NCI-H2029 treated with DMSO at 0.1 percent for 48 hours (cell line): ENCODE measurements at regions not wholly inside any gene's neighbourhood (a gene's known extent, or its start where the extent isn't known, plus 50 kb on each side); places are given as distances from the start of the nearest gene placed in this dataset.

ENCODE experiments used
- DNase-seq: peaks from one replicate; lab custom pipeline; 2025; lab: John Stamatoyannopoulos, UW

DNA sequence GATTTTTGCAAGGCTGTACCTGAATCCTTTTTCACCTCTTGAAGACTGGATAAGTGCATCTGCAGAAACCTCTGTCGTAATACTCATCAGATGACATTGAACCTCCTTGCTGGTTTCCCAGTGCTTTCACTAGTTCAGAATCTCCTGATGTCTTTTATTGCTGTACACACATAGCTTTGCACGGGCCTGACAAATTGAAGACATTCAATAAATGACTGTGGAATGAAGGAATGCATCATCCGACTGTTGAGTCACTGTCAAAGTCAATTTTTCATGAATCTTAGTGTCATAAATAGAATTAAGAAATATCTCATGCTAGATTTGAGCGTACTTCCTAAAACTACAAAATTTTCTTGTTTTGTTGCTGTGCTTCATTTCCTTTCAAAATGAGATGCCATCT is 598.2 kb upstream of the MAP3K7 start:
- no peak for DNase-seq

GRCh38 chr6:91181416-91181815 is 594.5 kb upstream of the MAP3K7 start:
- no peak for DNase-seq

- DNase-seq = no peak
These were observed 586.8 kb upstream of the MAP3K7 start for GRCh38 chr6:91173651-91174050.

GRCh38 chr6:91173186-91173585 is 586.3 kb upstream of the MAP3K7 start:
- no peak for DNase-seq

DNA sequence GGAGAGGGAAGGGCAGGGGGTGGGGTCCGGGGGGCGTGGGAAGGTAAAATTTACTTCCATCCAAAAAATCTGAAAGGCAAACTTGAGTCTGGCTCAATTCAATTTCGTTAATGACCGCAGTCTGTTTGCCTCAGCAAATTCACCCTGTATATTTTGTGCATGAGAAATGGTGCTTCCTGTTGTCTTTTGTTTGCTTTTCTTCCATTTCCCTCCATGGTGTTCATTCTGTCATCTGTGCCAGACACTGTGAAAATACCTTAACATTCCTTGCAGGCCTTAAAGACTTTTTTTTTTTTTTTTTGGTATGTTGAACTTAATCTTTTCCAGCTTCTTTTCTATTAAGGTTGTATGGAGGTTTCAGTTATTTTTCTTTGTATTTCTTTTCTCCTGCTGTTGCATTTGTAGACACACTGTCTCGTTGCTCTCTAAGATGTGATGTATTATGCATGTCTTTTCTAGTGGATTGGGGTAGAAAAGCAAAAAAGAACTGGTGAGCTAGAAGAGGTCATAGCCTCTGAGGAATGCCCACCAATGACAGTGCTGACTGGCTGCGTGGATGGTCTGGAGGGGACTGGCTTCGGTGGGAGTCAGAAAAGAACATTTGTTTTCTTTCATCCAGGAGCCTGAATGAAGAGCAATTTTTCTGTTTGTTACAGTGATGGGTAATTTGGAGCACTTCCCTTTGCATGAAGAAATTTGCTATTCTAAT is 585.0 kb upstream of the MAP3K7 start:
- DNase-seq = no peak

GRCh38 chr6:91167846-91168245 is 581.0 kb upstream of the MAP3K7 start:
- DNase-seq = no peak

DNA sequence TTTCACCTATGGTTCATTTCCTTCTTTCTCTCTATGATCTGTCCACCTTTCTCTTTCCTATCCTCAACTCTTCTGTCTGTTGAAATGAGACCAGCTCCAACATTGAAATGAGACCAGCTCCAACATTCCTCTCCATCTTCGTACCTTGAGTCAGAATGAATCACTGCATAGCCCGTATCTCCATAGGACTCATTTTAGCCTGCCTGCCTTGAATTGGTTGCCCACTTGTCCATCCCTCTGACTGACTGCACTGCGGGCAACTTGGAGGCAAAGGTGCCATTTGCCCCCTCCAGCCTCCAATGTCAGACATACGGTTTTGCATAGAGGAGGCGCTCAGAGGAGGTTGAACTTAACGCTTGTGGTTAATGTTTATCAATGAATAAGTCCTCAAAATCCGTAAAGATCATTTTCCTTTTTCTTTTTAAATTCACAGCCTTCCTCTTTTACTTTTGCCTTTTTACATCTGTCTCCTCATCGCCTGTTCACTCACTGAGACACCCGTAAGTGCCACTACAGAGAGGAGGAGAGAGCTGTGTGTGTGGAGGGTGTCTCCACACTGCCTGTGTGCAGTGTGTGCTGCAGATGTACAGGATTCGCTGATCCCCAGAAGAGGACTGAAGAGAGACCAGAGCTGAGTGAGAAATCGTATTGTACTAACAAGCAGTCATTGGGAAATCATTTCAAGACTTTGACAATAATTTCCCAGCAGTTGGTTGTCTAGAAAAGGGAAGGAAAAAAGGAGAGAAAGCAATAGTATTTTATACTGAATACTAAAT is 579.6 kb upstream of the MAP3K7 start:
- DNase-seq = no peak

DNA sequence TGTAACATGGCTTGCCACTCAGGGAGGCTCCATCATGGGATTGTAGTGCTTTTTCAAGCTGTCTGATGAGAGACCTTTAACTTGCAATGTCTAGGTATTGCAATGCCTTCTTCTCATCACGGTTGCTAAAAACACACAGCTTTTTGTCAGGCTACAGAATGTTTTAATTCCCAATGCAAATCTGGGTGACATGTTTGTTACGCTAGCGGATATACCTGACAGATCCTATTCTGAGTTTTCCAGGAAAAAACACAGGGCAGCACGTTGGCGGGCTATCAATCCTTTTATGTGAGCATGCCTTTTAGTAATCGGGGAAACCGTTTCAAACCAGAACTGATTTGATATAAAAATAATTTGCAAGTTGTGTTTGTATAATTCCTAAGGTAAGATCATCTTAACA is 577.2 kb upstream of the MAP3K7 start:
- no peak for DNase-seq

GRCh38 chr6:91161246-91161645 is 574.4 kb upstream of the MAP3K7 start:
- DNase-seq = no peak

GRCh38 chr6:91155129-91155785 is 568.4 kb upstream of the MAP3K7 start:
- DNase-seq = no peak

DNA sequence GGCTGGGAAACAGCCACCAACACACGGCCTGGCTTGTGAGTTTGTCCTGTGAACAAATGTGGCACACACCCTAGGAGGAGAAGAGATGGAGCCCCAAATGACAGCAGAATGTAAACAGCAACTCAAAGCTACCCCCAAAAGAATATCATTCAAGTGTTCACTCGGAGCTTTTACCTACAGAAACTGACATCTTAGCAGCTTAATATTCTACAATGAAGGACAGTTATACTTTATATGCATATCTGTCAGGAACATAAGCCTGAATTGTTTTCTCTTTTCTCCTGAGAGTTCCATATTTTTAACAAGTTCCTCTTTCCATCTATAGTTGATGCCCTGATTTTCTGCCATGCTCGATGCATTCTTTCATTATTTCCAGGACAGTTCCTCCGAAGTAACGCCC is 566.0 kb upstream of the MAP3K7 start:
- DNase-seq = no peak

DNA sequence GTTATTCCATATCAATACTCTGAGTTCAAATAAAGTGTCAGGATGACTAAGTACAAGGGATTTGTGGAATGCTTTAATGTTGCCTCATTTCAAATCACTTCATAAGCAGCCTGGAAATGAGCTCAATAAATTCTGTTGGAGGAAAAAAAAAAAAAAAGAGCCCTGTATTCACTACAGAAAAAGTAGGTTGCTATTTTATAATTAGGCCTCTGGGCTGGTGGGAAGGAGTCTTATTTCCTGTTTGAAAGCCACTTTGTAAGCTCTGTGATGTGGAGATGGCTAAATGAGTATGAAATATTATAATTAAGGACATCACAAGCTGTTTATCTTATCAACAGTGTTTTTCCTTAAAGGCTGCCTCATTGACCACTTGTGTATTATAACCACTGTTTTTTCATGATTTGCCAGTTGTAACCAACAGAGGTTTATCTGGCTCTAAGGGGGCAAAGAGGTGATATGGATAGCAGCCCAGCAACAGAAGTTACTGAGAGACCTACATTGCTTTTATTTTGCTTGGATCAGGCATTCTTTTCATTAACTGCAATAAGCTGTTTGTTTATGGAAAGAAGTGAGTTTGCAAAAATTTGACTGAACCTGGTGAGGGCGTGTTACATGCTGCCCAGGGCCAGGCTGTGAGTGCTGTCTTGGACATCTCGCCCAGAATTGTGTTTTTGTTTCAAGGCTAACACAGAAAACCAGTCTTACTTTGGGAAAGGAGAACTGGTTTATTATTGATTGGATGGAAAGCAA is 563.3 kb upstream of the MAP3K7 start:
- DNase-seq = no peak

DNA sequence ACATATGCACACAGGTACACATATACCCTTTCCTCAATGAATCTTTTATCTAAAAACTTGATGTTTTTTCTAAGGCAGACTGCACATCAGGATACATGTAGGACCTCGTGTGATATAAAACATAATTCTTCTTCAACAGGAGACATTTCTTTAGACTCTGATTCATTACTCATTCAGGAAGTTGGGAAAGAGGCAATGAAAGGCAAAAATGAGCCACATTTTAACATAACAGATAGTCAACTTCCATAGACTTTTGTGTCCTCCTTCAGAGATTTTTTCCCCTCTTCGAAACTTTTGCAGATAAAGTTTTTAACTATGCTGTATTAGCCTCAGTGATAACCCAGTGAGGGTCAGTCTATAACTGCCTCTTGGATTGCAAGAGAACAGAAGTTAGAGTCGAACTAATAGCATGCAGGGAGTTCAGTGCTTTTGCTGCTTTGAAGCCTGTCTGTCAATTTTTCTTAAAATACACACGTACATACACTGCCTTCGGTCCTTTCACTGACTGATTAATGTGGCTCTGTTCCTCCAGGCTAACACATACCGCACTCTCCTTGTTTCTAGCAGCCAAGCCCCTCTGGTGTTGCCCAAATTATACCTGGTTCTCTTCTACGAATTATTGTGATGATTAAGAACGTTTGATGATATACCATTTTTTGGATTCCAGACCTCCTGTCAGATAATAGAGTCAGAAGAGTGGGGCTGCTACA is 562.5 kb upstream of the MAP3K7 start:
- DNase-seq = no peak

GRCh38 chr6:91144126-91144525 is 557.3 kb upstream of the MAP3K7 start:
- DNase-seq = no peak

DNA sequence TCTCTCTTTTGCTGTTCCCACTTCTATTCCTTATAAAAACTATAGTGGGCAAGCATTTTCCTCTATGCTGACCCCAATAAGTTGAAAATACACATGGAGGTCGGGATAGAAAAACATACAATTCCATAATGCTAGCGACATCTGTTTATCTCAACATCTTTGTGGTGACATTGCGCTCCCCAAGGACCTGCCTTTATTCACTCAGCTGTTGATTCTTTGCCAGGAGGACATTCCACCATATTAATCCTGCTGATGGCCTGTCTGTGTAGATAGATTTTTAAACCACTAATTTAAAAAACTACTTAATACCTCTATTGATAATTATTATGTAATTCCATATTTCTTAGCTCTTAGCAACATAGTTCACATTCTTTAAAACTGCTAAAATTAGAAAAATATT is 555.3 kb upstream of the MAP3K7 start:
- no peak for DNase-seq

DNA sequence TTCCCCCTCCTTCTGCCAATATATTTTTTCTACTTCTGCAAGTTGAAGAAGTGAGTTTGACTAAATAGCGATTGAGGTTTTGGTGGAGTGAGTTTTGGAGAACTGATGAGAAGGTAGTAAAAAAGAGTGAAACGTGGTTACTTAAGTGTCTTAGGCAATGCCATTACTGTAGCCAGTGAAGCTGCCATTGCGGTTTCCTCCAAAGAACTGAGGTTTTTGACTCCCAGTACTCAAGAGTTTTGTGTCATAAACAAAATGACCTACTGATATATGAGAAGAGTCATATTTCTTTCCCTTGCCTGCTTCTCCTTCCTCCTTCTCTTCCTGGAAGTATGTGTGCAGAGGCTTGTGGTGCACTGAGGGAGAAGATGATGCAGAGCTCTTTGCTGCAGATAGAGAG is 554.5 kb upstream of the MAP3K7 start:
- no peak for DNase-seq

- DNase-seq = no peak
These were observed 553.6 kb upstream of the MAP3K7 start for GRCh38 chr6:91140449-91140848.

GRCh38 chr6:91137286-91137685 is 550.4 kb upstream of the MAP3K7 start:
- no peak for DNase-seq

- no peak for DNase-seq
These were observed 548.7 kb upstream of the MAP3K7 start for GRCh38 chr6:91135406-91136103.

DNA sequence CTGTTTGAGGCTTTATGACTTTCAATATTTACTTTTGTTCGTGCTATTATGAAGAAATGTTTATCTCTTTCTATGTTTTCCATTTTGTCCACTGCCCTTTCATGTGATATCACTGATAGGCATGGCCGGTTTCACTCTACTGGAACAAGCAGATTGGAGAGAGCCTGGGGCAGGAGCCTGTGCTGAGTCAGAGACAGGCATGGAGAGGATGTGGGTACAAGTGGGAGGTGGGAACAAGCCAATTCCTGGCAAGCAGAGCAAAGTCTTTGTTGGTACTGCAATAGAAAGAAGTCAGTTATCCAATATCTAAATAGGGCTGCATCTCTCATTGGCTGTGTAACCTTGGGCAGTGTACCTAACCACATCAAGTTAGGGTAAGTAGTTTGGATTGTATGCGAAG is 545.6 kb upstream of the MAP3K7 start:
- DNase-seq = no peak

- DNase-seq = no peak
These were observed 543.3 kb upstream of the MAP3K7 start for GRCh38 chr6:91130126-91130525.
